K562 (cell line): ENCODE measurements at regions not wholly inside any gene's neighbourhood (a gene's known extent, or its start where the extent isn't known, plus 50 kb on each side); places are given as distances from the start of the nearest gene placed in this dataset.

Experiments used
- ATAC-seq: fragments of 200-7000 bp; cut with Tn5 transposase; 3 replicates; pipeline ENCODE4 v1.9.1; 2020; ENCODE audit warnings: moderate library complexity
- BruUV-seq: library from RNA; stranded (reverse); fragments of 400-500 nt; replicated peaks from 2 replicates; lab custom pipeline; 2021; lab: Mats Ljungman, UMichigan
- CTCF ChIA-PET: fragments of 300-600 bp; formaldehyde crosslinking; extraction: SDS; loops from one replicate; lab custom pipeline; 2021; ENCODE audit warnings: low intra/inter-chr PET ratio; lab: Yijun Ruan, JAX
- POLR2A ChIA-PET: fragments of 300-600, 350-650 bp; sonication (Branson Sonifier 250); formaldehyde crosslinking; extraction: SDS; loops from one replicate; lab custom pipeline; 2021; ENCODE audit warnings: antibody characterized with exemption, inconsistent platforms; lab: Yijun Ruan, JAX
- DNase-seq, 4 experiments: peaks; one replicate each; pipeline versions ENCODE4 v3.0.0 to v3.0.0-alpha.2; 2011 to 2018; ENCODE audit warnings: low spot score in 3 of 4, mixed read lengths in 3 of 4; ENCODE audit errors: extremely low read depth in 1 of 4
- FAIRE-seq: peaks from 2 replicates; lab custom pipeline; 2011; peaks lifted over from hg19 to GRCh38; lab: Jason Lieb, UNC
- H2AFZ ChIP-seq: 2 replicates; pipeline ENCODE4 v1.6.0; 2011; ENCODE audit warnings: low read depth, low read length, control low read depth, inconsistent platforms
- H3K27ac ChIP-seq: fragments of 200-600 bp; 3 replicates; pipeline ENCODE4 v1.8.0; 2011; ENCODE audit warnings: low read depth, mild to moderate bottlenecking, control low read depth, inconsistent platforms, low read length, moderate library complexity, mixed read lengths; ENCODE audit errors: extremely low read depth
- H3K27me3 ChIP-seq, 2 experiments: fragments of 300-600 bp in 1 of 2; 2 replicates in 1 of 2; 3 replicates in 1 of 2; pipeline versions ENCODE4 v1.6.0 to v1.8.0; 2011; ENCODE audit warnings: inconsistent platforms in 2 of 2, low read length in 2 of 2, mild to moderate bottlenecking in 1 of 2, mixed read lengths in 1 of 2, moderate library complexity in 1 of 2; ENCODE audit not compliant: control insufficient read depth in 2 of 2, insufficient read depth in 2 of 2
- H3K36me3 ChIP-seq: fragments of 300-600 bp; 3 replicates; pipeline ENCODE4 v1.8.0; 2011; ENCODE audit warnings: mild to moderate bottlenecking, low read length, inconsistent platforms; ENCODE audit not compliant: control insufficient read depth, insufficient read depth
- H3K4me1 ChIP-seq, 2 experiments: fragments of 200-600 bp in 1 of 2; replicated peaks in 1 of 2; 2 replicates in 1 of 2; 3 replicates in 1 of 2; pipeline versions ENCODE4 v1.5.1 to v1.8.0; 2011; ENCODE audit warnings: inconsistent platforms in 2 of 2, low read length in 2 of 2, mild to moderate bottlenecking in 1 of 2, mixed read lengths in 1 of 2, moderate library complexity in 1 of 2; ENCODE audit not compliant: control insufficient read depth in 2 of 2, insufficient read depth in 2 of 2
- H3K4me2 ChIP-seq: 2 replicates; pipeline ENCODE4 v1.6.1; 2011; ENCODE audit warnings: low read length, control low read depth, inconsistent platforms, mixed read lengths; ENCODE audit not compliant: insufficient read depth
- H3K4me3 ChIP-seq: fragments of 200-600 bp; sonication (generic), shearing (Covaris generic); 2 replicates; pipeline ENCODE4 v1.5.1; 2016; ENCODE audit warnings: control low read depth, inconsistent platforms
- H3K79me2 ChIP-seq: fragments of 200-600 bp; 3 replicates; pipeline ENCODE4 v1.8.0; 2011; ENCODE audit warnings: low read length, inconsistent platforms; ENCODE audit not compliant: control insufficient read depth, insufficient read depth
- H3K9ac ChIP-seq, 2 experiments: 2 replicates each; pipeline versions ENCODE4 v1.6.0 to v1.6.1; 2011; ENCODE audit warnings: low read depth in 2 of 2, low read length in 2 of 2, control low read depth in 1 of 2, inconsistent platforms in 1 of 2, mild to moderate bottlenecking in 1 of 2, mixed read lengths in 1 of 2; ENCODE audit not compliant: insufficient read depth in 1 of 2
- H3K9me1 ChIP-seq: one replicate; pipeline ENCODE4 v1.6.0; 2011; ENCODE audit warnings: inconsistent platforms, mild to moderate bottlenecking, low read length, moderate library complexity; ENCODE audit not compliant: control insufficient read depth, insufficient read depth
- H3K9me3 ChIP-seq: replicated peaks from 2 replicates; pipeline ENCODE4 v1.5.1; 2011; ENCODE audit warnings: low read depth, low read length, inconsistent platforms; ENCODE audit not compliant: control insufficient read depth, insufficient read depth
- H4K20me1 ChIP-seq: replicated peaks from 2 replicates; pipeline ENCODE4 v1.6.1; 2011; ENCODE audit warnings: low read length, inconsistent platforms, mixed read lengths; ENCODE audit not compliant: control insufficient read depth, insufficient read depth
- HBP1 ChIP-seq: fragments of 450-650 bp; formaldehyde crosslinking; IDR thresholded peaks from 2 replicates; pipeline ENCODE4 v1.4.0; 2022; ENCODE audit warnings: missing genetic modification characterization
- HDAC3 ChIP-seq: fragments of 450-650 bp; IDR thresholded peaks from 2 replicates; pipeline ENCODE4 v1.6.1; 2018; ENCODE audit warnings: borderline replicate concordance, mild to moderate bottlenecking, moderate library complexity; ENCODE audit not compliant: partially characterized antibody
- IRF2 ChIP-seq: sonication (generic); formaldehyde crosslinking; IDR thresholded peaks from 2 replicates; pipeline ENCODE4 v1.8.1; 2022; ENCODE audit warnings: mild to moderate bottlenecking, missing genetic modification reagents
- LEF1 ChIP-seq: fragments of 450-650 bp; IDR thresholded peaks from 2 replicates; pipeline ENCODE4 v1.6.1; 2016; ENCODE audit warnings: mild to moderate bottlenecking
- RBM22 ChIP-seq: fragments of 200-400 bp; formaldehyde crosslinking; IDR thresholded peaks from 2 replicates; pipeline ENCODE4 v1.6.1; 2018; ENCODE audit warnings: low read length, low read depth; ENCODE audit not compliant: poor library complexity, severe bottlenecking
- ZBTB1 ChIP-seq: sonication (generic); formaldehyde crosslinking; IDR thresholded peaks from 2 replicates; pipeline ENCODE4 v1.8.1; 2023; ENCODE audit warnings: missing genetic modification reagents, low read depth, mild to moderate bottlenecking, borderline replicate concordance
- ZBTB17 ChIP-seq: fragments of 450-650 bp; formaldehyde crosslinking; IDR thresholded peaks from 2 replicates; pipeline ENCODE4 v1.4.0; 2020; ENCODE audit warnings: mild to moderate bottlenecking
- ZBTB40 ChIP-seq, 2 experiments: fragments of 450-650 bp in 1 of 2; sonication (generic) in 1 of 2; formaldehyde crosslinking in 1 of 2; IDR thresholded peaks; 2 replicates each; pipeline versions ENCODE4 v1.7.1 to v1.9.0; 2016 to 2022; ENCODE audit warnings: inconsistent platforms in 1 of 2, mild to moderate bottlenecking in 1 of 2, missing genetic modification reagents in 1 of 2
- ZNF124 ChIP-seq: sonication (generic); formaldehyde crosslinking; IDR thresholded peaks from 2 replicates; pipeline ENCODE4 v1.8.1; 2022; ENCODE audit warnings: missing genetic modification reagents
- ZNF583 ChIP-seq: fragments of 250-450 bp; sonication (Bioruptor Pico); IDR thresholded peaks from 2 replicates; pipeline ENCODE4 v1.4.0; 2020
- WGBS: fragments of 100-300 bp; shearing (Covaris generic); methylation state at CpG from one replicate; pipeline ENCODE4 v1.1.6; 2016; ENCODE audit warnings: low coverage, mixed read lengths; ENCODE audit not compliant: insufficient coverage; ENCODE audit errors: missing lambda C conversion rate; 5-methylcytosine and 5-hydroxymethylcytosine counted together
- in situ Hi-C: fragments of 300-500 bp; cut with MboI; formaldehyde crosslinking; loops from 4 replicates; pipeline ENCODE4 v1.15.0; 2018; ENCODE audit warnings: inconsistent platforms, mixed read lengths
- intact Hi-C: fragments of 100-400 bp; cut with micrococcal nuclease; formaldehyde crosslinking; loops from 2 replicates; pipeline ENCODE4 v1.14.2; 2022

- TF ChIP-seq ZNF124 (CRISPR knock-in tag), result no peak
- TF ChIP-seq, all 486 proteins: peak for 6
These were observed 185.4 kb downstream of the TRIM27 start (continued) for GRCh38 chr6:28738396-28738765.

- ATAC-seq (no peak), FAIRE-seq (no peak), DNase-seq (no peak)
- CTCF ChIA-PET, result no interaction called here
- H3K4me3 ChIP-seq, result no peak overlapping the region
- no peaks in the 10 kb centered on the region for H3K27me3 ChIP-seq
- H3K4me2 ChIP-seq, result 0 out of 2 replicates have a peak overlapping the region, but pooled peaks have one; percentile 30
- H3K9ac ChIP-seq, result peak overlapping the region in 1 of 2 experiments; percentile 27; a peak in 2 of 4 replicates
- H3K36me3 ChIP-seq, result no peaks in the 10 kb centered on the region
- BruUV-seq, result no TSS peak
- no peaks in the 10 kb centered on the region for H3K9me1 ChIP-seq
- no peaks in the 10 kb centered on the region for H3K9me3 ChIP-seq
- 35% methylated on average over 3 of the region's 3 CpGs for WGBS
- in situ Hi-C loops, result no loop called here
- intact Hi-C loops, result loop anchor here (10.0 kb wide), 1 partner anchor 907 kb away; a partner anchor contains a TSS
- H4K20me1 ChIP-seq, result no peaks in the 10 kb centered on the region
- POLR2A ChIA-PET, result interaction anchor here (0.6 to 3.0 kb wide), 5 partner anchors 9 to 16 kb away, joined by 3 to 19 read pairs (median 3); no protein-coding TSS in a partner anchor
- no peaks in the 10 kb centered on the region for H3K79me2 ChIP-seq
- H2AFZ ChIP-seq, result peak overlapping the region; percentile 61
- H3K4me1 ChIP-seq, result peaks cover 4 to 17% of the 10 kb centered on the region in 2 experiments; a peak in 3 of 5 replicates
- H3K27ac ChIP-seq, result peak overlapping the region; percentile 51; the same call in 2 of the 3 replicates
- 0 out of 2 replicates have a peak, but pooled peaks have one; percentile 25 for TF ChIP-seq HBP1 (CRISPR knock-in tag)
- no peak for TF ChIP-seq HDAC3
- TF ChIP-seq IRF2, result no peak
- TF ChIP-seq LEF1, result 0 out of 2 replicates have a peak, but pooled peaks have one; percentile 29
- no peak for TF ChIP-seq ZNF583 (CRISPR knock-in tag)
- TF ChIP-seq ZBTB1 (CRISPR knock-in tag), result no peak
- TF ChIP-seq ZBTB17 (CRISPR knock-in tag), result no peak
- 0 out of 2 replicates have a peak, but pooled peaks have one; percentile 27 for TF ChIP-seq ZBTB40 (IDR thresholded peaks at IDR 0.05)
- TF ChIP-seq ZBTB40 (CRISPR knock-in tag; IDR thresholded peaks at IDR 0.05), result no peak
- TF ChIP-seq RBM22, result no peak
These were observed 182.4 kb downstream of the TRIM27 start for GRCh38 chr6:28741363-28741762.
